Naive thymus-derived CD4-positive, alpha-beta T cell (primary cell): ENCODE measurements at regions not wholly inside any gene's neighbourhood (a gene's known extent, or its start where the extent isn't known, plus 50 kb on each side); places are given as distances from the start of the nearest gene placed in this dataset.

ENCODE experiments used
- ATAC-seq: fragments of 150-1000 bp; cut with Tn5 transposase; 2 replicates; pipeline ENCODE4 v1.10.0; 2021; ENCODE audit warnings: mild to moderate bottlenecking, moderate library complexity
- CTCF ChIA-PET: fragments of 350-600 bp; sonication (Branson Sonifier 250); formaldehyde crosslinking; loops from one replicate; lab custom pipeline; 2021; ENCODE audit warnings: antibody characterized with exemption; lab: Charles Lee
- POLR2A ChIA-PET: fragments of 350-600 bp; sonication (Branson Sonifier 250); formaldehyde crosslinking; loops from one replicate; lab custom pipeline; 2021; ENCODE audit warnings: antibody characterized with exemption, inconsistent platforms; lab: Charles Lee
- DNase-seq, 9 donors: peaks; one replicate each; pipeline versions ENCODE4 v3.0.0 to v3.0.0-alpha.2; 2020 to 2022; ENCODE audit warnings: mixed read lengths in 1 of 9
- H3K27ac ChIP-seq: one replicate; pipeline ENCODE4 v1.7.0; 2013; ENCODE audit warnings: mild to moderate bottlenecking, low read depth, low read length, moderate library complexity
- H3K27me3 ChIP-seq, 2 donors: one replicate each; pipeline ENCODE4 v1.7.0; 2013; ENCODE audit warnings: low read length in 2 of 2, mild to moderate bottlenecking in 2 of 2, moderate library complexity in 2 of 2; ENCODE audit not compliant: control insufficient read depth in 2 of 2, insufficient read depth in 2 of 2
- H3K36me3 ChIP-seq, 3 experiments: 1 replicate in 2 of 3; 2 replicates in 1 of 3; pipeline ENCODE4 v1.7.0; 2013; ENCODE audit warnings: low read length in 3 of 3, mild to moderate bottlenecking in 3 of 3, moderate library complexity in 1 of 3; ENCODE audit not compliant: insufficient read depth in 3 of 3, control insufficient read depth in 2 of 3
- H3K4me1 ChIP-seq, 2 donors: one replicate each; pipeline ENCODE4 v1.7.0; 2013; ENCODE audit warnings: low read length in 2 of 2, mild to moderate bottlenecking in 2 of 2, moderate library complexity in 1 of 2; ENCODE audit not compliant: control insufficient read depth in 2 of 2, insufficient read depth in 2 of 2
- H3K4me3 ChIP-seq: 2 replicates; pipeline ENCODE4 v1.7.0; 2013; ENCODE audit warnings: mild to moderate bottlenecking, low read length
- H3K9me3 ChIP-seq, 3 experiments: 1 replicate in 2 of 3; 2 replicates in 1 of 3; pipeline ENCODE4 v1.7.0; 2013; ENCODE audit warnings: low read length in 3 of 3; ENCODE audit not compliant: control insufficient read depth in 2 of 3
- H3K27ac Mint-ChIP-seq, 9 donors: one replicate each; pipeline ENCODE4 v1.8.0; 2020 to 2022; ENCODE audit warnings: mixed read lengths in 9 of 9, mild to moderate bottlenecking in 8 of 9, moderate library complexity in 5 of 9, inconsistent platforms in 2 of 9
- H3K27me3 Mint-ChIP-seq, 5 donors: one replicate each; pipeline ENCODE4 v1.8.0; 2021 to 2022; ENCODE audit warnings: mixed read lengths in 5 of 5, mild to moderate bottlenecking in 1 of 5
- H3K36me3 Mint-ChIP-seq, 5 donors: one replicate each; pipeline ENCODE4 v1.8.0; 2020 to 2022; ENCODE audit warnings: mixed read lengths in 5 of 5, mild to moderate bottlenecking in 3 of 5, inconsistent platforms in 1 of 5
- H3K4me1 Mint-ChIP-seq, 7 donors: one replicate each; pipeline ENCODE4 v1.8.0; 2020 to 2022; ENCODE audit warnings: mixed read lengths in 7 of 7, mild to moderate bottlenecking in 3 of 7, inconsistent platforms in 1 of 7
- H3K4me3 Mint-ChIP-seq, 10 donors: one replicate each; pipeline ENCODE4 v1.8.0; 2020 to 2022; ENCODE audit warnings: mild to moderate bottlenecking in 10 of 10, mixed read lengths in 10 of 10, moderate library complexity in 6 of 10, inconsistent platforms in 2 of 10
- H3K9me3 Mint-ChIP-seq, 11 donors: one replicate each; pipeline ENCODE4 v1.8.0; 2020 to 2022; ENCODE audit warnings: mixed read lengths in 11 of 11, mild to moderate bottlenecking in 4 of 11, inconsistent platforms in 1 of 11, moderate library complexity in 1 of 11
- intact Hi-C, 2 donors: fragments of 100-400 bp; cut with micrococcal nuclease; formaldehyde crosslinking; loops; one replicate each; pipeline ENCODE4 v1.15.1; 2023

DNA sequence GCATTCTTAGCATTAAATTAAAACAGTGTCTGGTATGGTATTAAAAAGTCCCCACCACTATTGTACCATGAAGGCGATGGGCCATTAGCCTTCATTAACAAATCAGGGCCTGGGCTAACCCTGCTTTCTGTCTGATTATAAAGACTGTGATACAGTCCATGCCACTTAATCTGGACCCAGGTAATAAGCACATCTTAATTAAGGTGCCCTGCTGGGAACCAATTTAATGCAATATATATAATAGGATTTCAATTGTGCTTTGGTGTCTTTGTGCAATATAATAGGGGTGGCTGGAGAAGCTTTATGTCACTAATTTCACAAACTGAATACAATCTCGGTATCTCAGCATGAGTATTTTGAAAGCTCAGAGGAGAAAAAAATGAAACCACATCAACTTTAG lies 64.4 kb upstream of the CDH8 start:
- no peak overlapping the region for H3K4me3 ChIP-seq
- Mint-ChIP-seq H3K36me3 (no peaks in the 10 kb centered on the region), H3K9me3 (peaks cover 2 to 27% (median 6%) of the 10 kb centered on the region in 11 donors), H3K4me1 (no peaks in the 10 kb centered on the region), H3K27ac (no peak overlapping the region), H3K4me3 (no peak overlapping the region), H3K27me3 (no peaks in the 10 kb centered on the region)
- no peaks in the 10 kb centered on the region for H3K4me1 ChIP-seq
- ChIA-PET POLR2A (no interaction called here), CTCF (no interaction called here)
- no peaks in the 10 kb centered on the region for H3K27me3 ChIP-seq
- ATAC-seq (no peak), DNase-seq (no peak)
- H3K27ac ChIP-seq = no peak overlapping the region
- H3K9me3 ChIP-seq = no peaks in the 10 kb centered on the region
- no peaks in the 10 kb centered on the region for H3K36me3 ChIP-seq
- intact Hi-C loops = no loop called here

DNA sequence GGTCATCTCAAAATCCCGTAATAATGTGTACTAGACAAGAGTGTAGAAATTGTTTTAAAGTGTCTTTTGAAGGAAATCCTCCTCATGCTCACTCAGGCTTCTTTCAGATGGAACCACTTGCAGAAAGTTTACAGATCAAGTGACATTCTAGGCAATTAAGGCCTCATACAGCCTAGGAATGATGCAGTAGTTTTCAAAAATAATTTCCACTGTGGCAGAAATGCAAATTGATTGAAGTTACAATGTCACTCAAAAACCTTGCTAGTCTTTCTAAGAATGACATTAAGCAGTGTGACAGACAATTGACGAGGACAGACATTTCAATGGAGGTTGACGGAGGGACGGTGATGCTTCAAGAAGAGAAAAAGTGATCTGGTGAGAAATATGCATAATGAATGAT lies 53.5 kb upstream of the CDH8 start:
- Histone ChIP-seq H3K4me3 (no peak overlapping the region), H3K27me3 (no peaks in the 10 kb centered on the region), H3K9me3 (no peaks in the 10 kb centered on the region), H3K36me3 (no peaks in the 10 kb centered on the region), H3K4me1 (no peaks in the 10 kb centered on the region), H3K27ac (no peak overlapping the region)
- no peaks in the 10 kb centered on the region for H3K27me3 Mint-ChIP-seq
- H3K36me3 Mint-ChIP-seq = no peaks in the 10 kb centered on the region
- DNase-seq = no peak
- POLR2A ChIA-PET = no interaction called here
- intact Hi-C loops = no loop called here
- no peak overlapping the region for H3K27ac Mint-ChIP-seq
- H3K4me3 Mint-ChIP-seq = no peak overlapping the region
- CTCF ChIA-PET = no interaction called here
- H3K4me1 Mint-ChIP-seq = no peaks in the 10 kb centered on the region
- ATAC-seq = no peak
- H3K9me3 Mint-ChIP-seq = peaks cover 0 to 23% (median 5%) of the 10 kb centered on the region in 11 donors

DNA sequence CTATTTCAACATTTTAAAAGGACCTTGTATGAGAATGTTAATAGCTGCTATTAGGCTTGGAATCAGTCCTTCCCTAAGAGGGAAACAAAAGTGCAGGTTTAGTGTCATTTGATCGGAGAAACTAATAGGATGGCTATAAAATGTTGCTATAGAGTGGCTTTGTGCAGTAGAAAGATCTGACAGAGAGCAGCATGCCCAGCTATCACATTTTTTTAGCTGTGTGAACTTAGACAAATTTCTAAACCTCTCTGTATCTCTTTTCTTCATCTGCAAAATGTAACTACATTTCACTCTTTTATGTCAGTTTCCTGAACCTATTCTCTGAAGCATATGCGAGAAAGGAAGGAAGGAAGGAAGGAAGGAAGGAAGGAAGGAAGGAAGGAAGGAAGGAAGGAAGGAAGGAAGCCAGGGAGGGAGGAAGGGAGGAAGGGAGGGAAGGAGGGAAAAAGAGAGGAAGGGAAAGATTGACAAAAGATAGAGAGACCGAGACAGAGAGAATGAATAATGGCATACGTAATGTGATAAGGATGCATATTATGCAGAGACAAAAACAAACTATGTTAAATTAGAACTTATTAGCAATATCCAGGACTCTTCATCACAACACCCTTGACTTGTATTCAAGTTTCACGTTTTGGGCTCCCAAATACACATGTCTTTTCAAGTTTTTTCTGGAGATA lies 52.6 kb upstream of the CDH8 start:
- Histone ChIP-seq H3K27ac (no peak overlapping the region), H3K4me3 (no peak overlapping the region), H3K36me3 (no peaks in the 10 kb centered on the region), H3K27me3 (no peaks in the 10 kb centered on the region), H3K9me3 (no peaks in the 10 kb centered on the region), H3K4me1 (no peaks in the 10 kb centered on the region)
- ATAC-seq = no peak
- peaks cover 1 to 26% (median 5%) of the 10 kb centered on the region in 11 donors for H3K9me3 Mint-ChIP-seq
- no peak overlapping the region for H3K4me3 Mint-ChIP-seq
- intact Hi-C loops = no loop called here
- DNase-seq = no peak
- H3K36me3 Mint-ChIP-seq = no peaks in the 10 kb centered on the region
- ChIA-PET CTCF (no interaction called here), POLR2A (no interaction called here)
- H3K27ac Mint-ChIP-seq = no peak overlapping the region
- H3K27me3 Mint-ChIP-seq = no peaks in the 10 kb centered on the region
- no peaks in the 10 kb centered on the region for H3K4me1 Mint-ChIP-seq
